A549 (cell line): ENCODE measurements at regions not wholly inside any gene's neighbourhood (a gene's known extent, or its start where the extent isn't known, plus 50 kb on each side); places are given as distances from the start of the nearest gene placed in this dataset.
A peak's percentile ranks its signal among the peaks of the same experiment; 100 is the strongest.

ENCODE experiments used
- ATAC-seq, 2 experiments: fragments of 200-7000 bp in 1 of 2; fragments of >200 bp in 1 of 2; cut with Nextera tagmentation in 1 of 2; cut with Tn5 transposase in 1 of 2; 3 replicates each; pipeline versions ENCODE4 v1.8.0 to v1.9.1; 2018 to 2020; ENCODE audit warnings: mild to moderate bottlenecking in 1 of 2, moderate library complexity in 1 of 2
- CTCF ChIA-PET: fragments of 300-600 bp; sonication (Branson Sonifier 250); formaldehyde crosslinking; extraction: SDS; loops from one replicate; lab custom pipeline; 2021; ENCODE audit warnings: antibody characterized with exemption, inconsistent platforms; lab: Yijun Ruan, JAX
- POLR2A ChIA-PET: fragments of 350-600 bp; formaldehyde crosslinking; extraction: SDS; loops from one replicate; lab custom pipeline; 2021; ENCODE audit warnings: antibody characterized with exemption, inconsistent platforms; lab: Yijun Ruan, JAX
- DNase-seq, 2 experiments: peaks; one replicate each; pipeline versions ENCODE4 v3.0.0 to v3.0.0-alpha.2; 2011 to 2016; ENCODE audit warnings: low read depth in 1 of 2, low spot score in 1 of 2
- FAIRE-seq: peaks from 2 replicates; lab custom pipeline; 2011; peaks lifted over from hg19 to GRCh38; lab: Jason Lieb, UNC
- H3K27ac ChIP-seq, 2 experiments: fragments of >200 bp; sonication (Bioruptor Twin); formaldehyde crosslinking; 3 replicates each; pipeline ENCODE4 v1.5.1; 2016 to 2017
- H3K4me1 ChIP-seq: fragments of >200 bp; sonication (Bioruptor Twin); formaldehyde crosslinking; 3 replicates; pipeline ENCODE4 v1.6.1; 2016
- H3K4me2 ChIP-seq: fragments of >200 bp; sonication (Bioruptor Twin); formaldehyde crosslinking; 3 replicates; pipeline ENCODE4 v1.6.1; 2016
- H3K4me3 ChIP-seq: fragments of >200 bp; sonication (Bioruptor Twin); formaldehyde crosslinking; 3 replicates; pipeline ENCODE4 v1.5.1; 2016
- H3K9me3 ChIP-seq: fragments of >200 bp; sonication (Bioruptor Twin); formaldehyde crosslinking; 3 replicates; pipeline ENCODE4 v1.6.1; 2016
- BHLHE40 ChIP-seq: IDR thresholded peaks from 2 replicates; pipeline ENCODE4 v1.6.1; 2012; ENCODE audit warnings: low read depth, low read length, inconsistent platforms
- CBX8 ChIP-seq: fragments of 200-600 bp; sonication (generic); IDR thresholded peaks from 2 replicates; pipeline ENCODE4 v1.6.1; 2016
- CHD2 ChIP-seq: fragments of 150-350 bp; IDR thresholded peaks from 2 replicates; pipeline ENCODE4 v1.6.1; 2014; ENCODE audit warnings: low read length; ENCODE audit not compliant: partially characterized antibody
- CHD4 ChIP-seq: fragments of 200-600 bp; sonication (generic); IDR thresholded peaks from 2 replicates; pipeline ENCODE4 v1.6.1; 2016; ENCODE audit warnings: antibody characterized with exemption, mild to moderate bottlenecking, borderline replicate concordance
- EHMT2 ChIP-seq: fragments of 200-600 bp; sonication (generic); IDR thresholded peaks from 2 replicates; pipeline ENCODE4 v1.6.1; 2016; ENCODE audit warnings: antibody characterized with exemption, low read depth, mild to moderate bottlenecking, moderate library complexity
- EP300 ChIP-seq, 2 experiments: fragments of >200 bp; sonication (Bioruptor Twin); formaldehyde crosslinking; IDR thresholded peaks; 2 replicates in 1 of 2; 3 replicates in 1 of 2; pipeline ENCODE4 v1.6.1; 2016 to 2017
- ESRRA ChIP-seq: fragments of 150-350 bp; IDR thresholded peaks from 2 replicates; pipeline ENCODE4 v1.6.1; 2014; ENCODE audit warnings: mild to moderate bottlenecking, low read length, borderline replicate concordance
- FOSB ChIP-seq: fragments of 250-450 bp; sonication (Bioruptor Pico); IDR thresholded peaks from 2 replicates; pipeline ENCODE4 v1.5.0; 2020; ENCODE audit warnings: mild to moderate bottlenecking, moderate library complexity
- HDAC2 ChIP-seq: fragments of 200-600 bp; sonication (generic); IDR thresholded peaks from 2 replicates; pipeline ENCODE4 v1.6.1; 2016
- HOXA7 ChIP-seq: fragments of 250-450 bp; sonication (Bioruptor Pico); IDR thresholded peaks from 2 replicates; pipeline ENCODE4 v1.5.0; 2020; ENCODE audit warnings: mild to moderate bottlenecking, moderate library complexity
- HOXB5 ChIP-seq: fragments of 250-450 bp; sonication (Bioruptor Pico); IDR thresholded peaks from 2 replicates; pipeline ENCODE4 v1.5.0; 2020; ENCODE audit warnings: mild to moderate bottlenecking, moderate library complexity
- JUN ChIP-seq, 2 experiments: fragments of >200 bp; sonication (Bioruptor Twin); formaldehyde crosslinking; IDR thresholded peaks; 2 replicates in 1 of 2; 3 replicates in 1 of 2; pipeline ENCODE4 v1.6.1; 2016 to 2017
- KDM5A ChIP-seq: fragments of 200-600 bp; sonication (generic); IDR thresholded peaks from 2 replicates; pipeline ENCODE4 v1.6.1; 2016; ENCODE audit warnings: antibody characterized with exemption, mild to moderate bottlenecking
- MAFK ChIP-seq: fragments of 450-650 bp; IDR thresholded peaks from 2 replicates; pipeline ENCODE4 v1.6.1; 2014; ENCODE audit not compliant: partially characterized antibody
- MYC ChIP-seq: IDR thresholded peaks from 2 replicates; pipeline ENCODE4 v1.6.1; 2012; ENCODE audit warnings: mild to moderate bottlenecking, inconsistent platforms, low read length, improper control_type of control experiment, borderline replicate concordance
- POLR2A ChIP-seq: IDR thresholded peaks from 2 replicates; pipeline ENCODE4 v1.6.1; 2012; ENCODE audit warnings: mild to moderate bottlenecking, low read length
- RARB ChIP-seq: fragments of 250-450 bp; sonication (Bioruptor Pico); IDR thresholded peaks from 2 replicates; pipeline ENCODE4 v1.8.0; 2021; ENCODE audit warnings: mild to moderate bottlenecking, moderate library complexity
- REST ChIP-seq: fragments of 200-600 bp; sonication (generic); IDR thresholded peaks from 2 replicates; pipeline ENCODE4 v1.6.1; 2016; ENCODE audit warnings: antibody characterized with exemption, mild to moderate bottlenecking, moderate library complexity
- RFX5 ChIP-seq: fragments of 450-650 bp; IDR thresholded peaks from 2 replicates; pipeline ENCODE4 v1.7.1; 2014; ENCODE audit warnings: antibody characterized with exemption, mild to moderate bottlenecking, moderate library complexity
- RNF2 ChIP-seq: fragments of 200-600 bp; sonication (generic); IDR thresholded peaks from 2 replicates; pipeline ENCODE4 v1.6.1; 2016; ENCODE audit warnings: low read depth, mild to moderate bottlenecking, antibody characterized with exemption, moderate library complexity, borderline replicate concordance
- SMC3 ChIP-seq: fragments of >200 bp; sonication (Bioruptor Twin); formaldehyde crosslinking; IDR thresholded peaks from 3 replicates; pipeline ENCODE4 v1.6.1; 2018; ENCODE audit warnings: inconsistent platforms
- SREBF2 ChIP-seq: fragments of 450-650 bp; IDR thresholded peaks from 2 replicates; pipeline ENCODE4 v1.6.1; 2014; ENCODE audit warnings: mild to moderate bottlenecking, moderate library complexity
- TFCP2L1 ChIP-seq: fragments of 250-450 bp; sonication (Bioruptor Pico); IDR thresholded peaks from 2 replicates; pipeline ENCODE4 v1.5.0; 2021; ENCODE audit warnings: mild to moderate bottlenecking
- TP53 ChIP-seq: fragments of 250-450 bp; sonication (Bioruptor Pico); IDR thresholded peaks from 2 replicates; pipeline ENCODE4 v1.5.0; 2021; ENCODE audit warnings: mild to moderate bottlenecking, moderate library complexity
- USF2 ChIP-seq: fragments of 450-650 bp; IDR thresholded peaks from 2 replicates; pipeline ENCODE4 v1.6.1; 2014; ENCODE audit warnings: antibody characterized with exemption
- ZC3H11A ChIP-seq: fragments of 450-650 bp; IDR thresholded peaks from 2 replicates; pipeline ENCODE4 v1.6.1; 2014; ENCODE audit warnings: antibody characterized with exemption, mild to moderate bottlenecking
- ZFP36 ChIP-seq: fragments of 450-650 bp; IDR thresholded peaks from 2 replicates; pipeline ENCODE4 v1.6.1; 2014; ENCODE audit warnings: borderline replicate concordance; ENCODE audit not compliant: partially characterized antibody
- ZSCAN20 ChIP-seq: fragments of 250-450 bp; sonication (Bioruptor Pico); IDR thresholded peaks from 2 replicates; pipeline ENCODE4 v1.8.0; 2022; ENCODE audit warnings: mild to moderate bottlenecking, moderate library complexity
- WGBS: methylation state at CpG from one replicate; pipeline ENCODE4 v1.1.6; 2017; ENCODE audit errors: missing lambda C conversion rate; 5-methylcytosine and 5-hydroxymethylcytosine counted together
- TF ChIP-seq, protein P1 (sequence below): fragments of >200 bp; sonication (Bioruptor Twin); formaldehyde crosslinking; IDR thresholded peaks from 2 replicates; pipeline ENCODE4 v1.6.1; 2016
- TF ChIP-seq, protein P2 (sequence below): IDR thresholded peaks from 2 replicates; pipeline ENCODE4 v1.6.1; 2012; ENCODE audit warnings: low read depth, borderline replicate concordance
- TF ChIP-seq, protein P3 (sequence below): fragments of >200 bp; sonication (Bioruptor Twin); formaldehyde crosslinking; IDR thresholded peaks from 3 replicates; pipeline ENCODE4 v1.6.1; 2016

DNA sequence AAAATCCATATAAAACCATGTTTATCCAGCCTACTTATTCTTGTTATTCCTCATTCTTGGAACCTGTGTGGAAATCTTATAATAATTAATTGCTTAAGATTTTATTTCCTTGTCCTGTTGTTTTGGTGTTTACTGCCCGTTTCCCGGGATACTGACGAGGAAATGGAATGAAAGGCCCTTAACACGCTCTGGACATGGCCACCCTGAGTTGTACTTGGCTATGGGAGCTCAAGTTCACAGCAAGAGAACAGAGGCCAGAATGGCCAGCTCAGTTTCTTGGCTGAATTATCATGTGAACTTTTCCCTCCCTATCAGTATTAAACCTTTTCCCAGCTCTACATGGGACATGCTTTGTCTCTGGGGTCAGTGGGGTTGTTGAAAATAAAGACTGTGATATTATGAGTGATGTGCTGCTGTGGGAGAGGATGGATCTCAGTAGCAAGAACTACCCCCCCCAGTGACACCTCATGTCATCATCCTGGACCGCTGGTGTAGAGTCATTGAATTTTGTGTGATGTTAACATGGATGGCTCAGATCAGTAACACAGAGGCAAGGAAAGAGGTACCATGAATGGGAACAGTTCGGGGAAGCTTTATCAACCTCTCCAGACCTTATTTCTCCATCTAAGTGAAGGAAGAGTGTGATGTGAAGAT lies 87.0 kb upstream of the IGFBP3 start:
- ChIA-PET POLR2A (no interaction called here), CTCF (interaction anchor here (0.6 to 1.2 kb wide), 3 partner anchors 23 to 69 kb away, joined by 3 read pairs; no protein-coding TSS in a partner anchor)
- Histone ChIP-seq H3K27ac (no peak overlapping the region), H3K4me2 (no peak overlapping the region), H3K4me3 (no peak overlapping the region), H3K9me3 (no peaks in the 10 kb centered on the region; the same call in 2 of the 3 replicates), H3K4me1 (0 out of 3 replicates have a peak, but pooled peaks cover 10% of the 10 kb centered on the region)
- TF ChIP-seq FOSB (CRISPR knock-in tag) (no peak), HOXA7 (no peak), MYC (no peak), ESRRA (no peak), POLR2A (no peak), SMC3 (no peak), TFCP2L1 (CRISPR knock-in tag) (no peak), SREBF2 (no peak), HDAC2 (no peak), EHMT2 (no peak), EP300 (IDR thresholded peaks at IDR 0.05) (no peak), USF2 (no peak), ZC3H11A (no peak), JUN (IDR thresholded peaks at IDR 0.05) (no peak)
- TF ChIP-seq, protein P1, sequence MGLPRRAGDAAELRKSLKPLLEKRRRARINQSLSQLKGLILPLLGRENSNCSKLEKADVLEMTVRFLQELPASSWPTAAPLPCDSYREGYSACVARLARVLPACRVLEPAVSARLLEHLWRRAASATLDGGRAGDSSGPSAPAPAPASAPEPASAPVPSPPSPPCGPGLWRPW: no peak
- DNase-seq (peak in 1 of 2 experiments; percentile 45), ATAC-seq (no peak), FAIRE-seq (no peak)
- 80% methylated on average over 6 of the region's 6 CpGs for WGBS

GRCh38 chr7:46007194-46007593 lies 86.1 kb upstream of the IGFBP3 start:
- WGBS: 75% methylated on average over 2 of the region's 2 CpGs
- ATAC-seq (no peak), FAIRE-seq (no peak), DNase-seq (no peak)
- TF ChIP-seq HOXB5 (CRISPR knock-in tag) (no peak), BHLHE40 (no peak), RFX5 (no peak), ZFP36 (no peak), ZSCAN20 (CRISPR knock-in tag) (no peak), TP53 (CRISPR knock-in tag) (no peak)
- TF ChIP-seq, protein P2, sequence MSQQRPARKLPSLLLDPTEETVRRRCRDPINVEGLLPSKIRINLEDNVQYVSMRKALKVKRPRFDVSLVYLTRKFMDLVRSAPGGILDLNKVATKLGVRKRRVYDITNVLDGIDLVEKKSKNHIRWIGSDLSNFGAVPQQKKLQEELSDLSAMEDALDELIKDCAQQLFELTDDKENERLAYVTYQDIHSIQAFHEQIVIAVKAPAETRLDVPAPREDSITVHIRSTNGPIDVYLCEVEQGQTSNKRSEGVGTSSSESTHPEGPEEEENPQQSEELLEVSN: no peak
- TF ChIP-seq, protein P3, sequence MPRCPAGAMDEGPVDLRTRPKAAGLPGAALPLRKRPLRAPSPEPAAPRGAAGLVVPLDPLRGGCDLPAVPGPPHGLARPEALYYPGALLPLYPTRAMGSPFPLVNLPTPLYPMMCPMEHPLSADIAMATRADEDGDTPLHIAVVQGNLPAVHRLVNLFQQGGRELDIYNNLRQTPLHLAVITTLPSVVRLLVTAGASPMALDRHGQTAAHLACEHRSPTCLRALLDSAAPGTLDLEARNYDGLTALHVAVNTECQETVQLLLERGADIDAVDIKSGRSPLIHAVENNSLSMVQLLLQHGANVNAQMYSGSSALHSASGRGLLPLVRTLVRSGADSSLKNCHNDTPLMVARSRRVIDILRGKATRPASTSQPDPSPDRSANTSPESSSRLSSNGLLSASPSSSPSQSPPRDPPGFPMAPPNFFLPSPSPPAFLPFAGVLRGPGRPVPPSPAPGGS: no peak
- Histone ChIP-seq H3K27ac (no peak overlapping the region), H3K4me3 (no peak overlapping the region), H3K4me2 (no peak overlapping the region), H3K9me3 (no peaks in the 10 kb centered on the region; the same call in 2 of the 3 replicates), H3K4me1 (0 out of 3 replicates have a peak, but pooled peaks cover 10% of the 10 kb centered on the region)
- ChIA-PET POLR2A (no interaction called here), CTCF (interaction anchor here (1.2 kb wide), 1 partner anchor 24 kb away, joined by 3 read pairs; no protein-coding TSS in a partner anchor)

- POLR2A ChIA-PET: no interaction called here
- ATAC-seq (no peak), FAIRE-seq (no peak), DNase-seq (no peak)
- CTCF ChIA-PET: no interaction called here
- WGBS: 15% methylated on average over 1 of the region's 1 CpG
- no peaks in the 10 kb centered on the region; the same call in 2 of the 3 replicates for H3K9me3 ChIP-seq
- no peak overlapping the region for H3K4me2 ChIP-seq
- no peak overlapping the region for H3K4me3 ChIP-seq
- H3K27ac ChIP-seq: no peak overlapping the region
- H3K4me1 ChIP-seq: 0 out of 3 replicates have a peak, but pooled peaks cover 10% of the 10 kb centered on the region
- TF ChIP-seq TP53 (CRISPR knock-in tag): no peak
- TF ChIP-seq HOXA7: no peak
- no peak for TF ChIP-seq CHD4
- no peak for TF ChIP-seq SMC3
- TF ChIP-seq MAFK: no peak
- TF ChIP-seq RARB: no peak
- TF ChIP-seq REST: no peak
- TF ChIP-seq HDAC2: no peak
- TF ChIP-seq RNF2: no peak
- no peak for TF ChIP-seq KDM5A
- TF ChIP-seq CBX8: no peak
- no peak for TF ChIP-seq CHD2
Measured at GRCh38 chr7:46006723-46007122, 85.7 kb upstream of the IGFBP3 start.
